ENCODE measurements at regions not wholly inside any gene's neighbourhood (a gene's known extent, or its start where the extent isn't known, plus 50 kb on each side); places are given as distances from the start of the nearest gene placed in this dataset.
"Not testable (repeated sequence)": the region's sequence is repeated elsewhere in the genome, so short reads cannot be mapped to it uniquely, and the experiment has no call there.

- H3K27ac ChIP-seq = no peak overlapping the region
- no peak for TF ChIP-seq CTCF (conservative IDR thresholded peaks at IDR 0.05)
- TF ChIP-seq ZFX (IDR thresholded peaks at IDR 0.05) = no peak
Observed at GRCh38 chr7:67341153-67341768, 344.6 kb downstream of the TYW1 start.

- no peak overlapping the region for H3K27ac ChIP-seq
- TF ChIP-seq ZFX (IDR thresholded peaks at IDR 0.05) (no peak), CTCF (conservative IDR thresholded peaks at IDR 0.05) (no peak)
Observed at GRCh38 chr7:67343114-67343513, 346.5 kb downstream of the TYW1 start.

GRCh38 chr7:67343572-67343971, 346.9 kb downstream of the TYW1 start:
- H3K27ac ChIP-seq = no peak overlapping the region
- TF ChIP-seq ZFX (IDR thresholded peaks at IDR 0.05) (no peak), CTCF (conservative IDR thresholded peaks at IDR 0.05) (no peak)

GRCh38 chr7:67344481-67345193, 348.0 kb downstream of the TYW1 start:
- TF ChIP-seq CTCF (conservative IDR thresholded peaks at IDR 0.05) (no peak), ZFX (IDR thresholded peaks at IDR 0.05) (no peak)
- no peak overlapping the region for H3K27ac ChIP-seq

- no peak for TF ChIP-seq CTCF (conservative IDR thresholded peaks at IDR 0.05)
- no peak for TF ChIP-seq ZFX (IDR thresholded peaks at IDR 0.05)
- no peak overlapping the region for H3K27ac ChIP-seq
Observed at GRCh38 chr7:67346126-67346525, 349.5 kb downstream of the TYW1 start.

GRCh38 chr7:67346876-67347275, 350.2 kb downstream of the TYW1 start:
- H3K27ac ChIP-seq = no peak overlapping the region
- TF ChIP-seq CTCF (conservative IDR thresholded peaks at IDR 0.05) (no peak), ZFX (IDR thresholded peaks at IDR 0.05) (no peak)

- TF ChIP-seq ZFX (IDR thresholded peaks at IDR 0.05) (no peak), CTCF (conservative IDR thresholded peaks at IDR 0.05) (no peak)
- no peak overlapping the region for H3K27ac ChIP-seq
Observed at GRCh38 chr7:67348171-67348570, 351.5 kb downstream of the TYW1 start.

GRCh38 chr7:67357653-67358052, 361.0 kb downstream of the TYW1 start:
- H3K27ac ChIP-seq = not testable (repeated sequence)

GRCh38 chr7:67358316-67358715, 361.7 kb downstream of the TYW1 start:
- not testable (repeated sequence) for H3K27ac ChIP-seq

- not testable (repeated sequence) for H3K27ac ChIP-seq
Observed at GRCh38 chr7:67358738-67359137, 362.1 kb downstream of the TYW1 start.

All from C4-2B (cell line).